HCT116 (cell line): ENCODE measurements at regions not wholly inside any gene's neighbourhood (a gene's known extent, or its start where the extent isn't known, plus 50 kb on each side); places are given as distances from the start of the nearest gene placed in this dataset.

Experiments used
- ATAC-seq: fragments of 200-7000 bp; cut with Tn5 transposase; 2 replicates; pipeline ENCODE4 v1.9.1; 2020; ENCODE audit warnings: mild to moderate bottlenecking, moderate library complexity
- BruUV-seq: library from RNA; stranded (reverse); fragments of 400-500 nt; replicated peaks from 2 replicates; lab custom pipeline; 2021; lab: Mats Ljungman, UMichigan
- CTCF ChIA-PET: fragments of 300-600 bp; sonication (Branson Sonifier 250); formaldehyde crosslinking; loops from one replicate; lab custom pipeline; 2021; ENCODE audit warnings: antibody characterized with exemption; lab: Charles Lee
- POLR2A ChIA-PET: fragments of 300-600, 350-600 bp; sonication (Branson Sonifier 250); formaldehyde crosslinking; loops from one replicate; lab custom pipeline; 2021; ENCODE audit warnings: antibody characterized with exemption; lab: Charles Lee
- RAD21 ChIA-PET, 2 experiments: fragments of 300-600 bp; sonication (Branson Sonifier 250); formaldehyde crosslinking; loops; one replicate each; lab custom pipeline; 2023; ENCODE audit warnings: low total read pairs in 2 of 2; ENCODE audit not compliant: uncharacterized antibody in 2 of 2, unreplicated experiment in 2 of 2, low non-redundant PET in 1 of 2; lab: Charles Lee
- DNase-seq: peaks from one replicate; pipeline ENCODE4 v3.0.0-alpha.2; 2010; ENCODE audit warnings: low read depth, low spot score
- H2AFZ ChIP-seq: fragments of 200-600 bp; shearing (Covaris generic), sonication (generic); 2 replicates; pipeline ENCODE4 v1.6.1; 2017; ENCODE audit warnings: low read depth, mixed run types, mixed read lengths, antibody characterized with exemption, low read length; ENCODE audit not compliant: poor library complexity, severe bottlenecking
- H3K27ac ChIP-seq: 2 replicates; pipeline ENCODE4 v1.5.1; 2012; ENCODE audit warnings: low read depth, low read length
- H3K27me3 ChIP-seq: fragments of 200-600 bp; sonication (generic); 2 replicates; pipeline ENCODE4 v1.6.1; 2016; ENCODE audit warnings: mixed run types, low read length, mixed read lengths; ENCODE audit not compliant: insufficient read depth
- H3K36me3 ChIP-seq, 2 experiments: fragments of 200-500 bp in 1 of 2; fragments of 200-600 bp in 1 of 2; sonication (Bioruptor generic) in 1 of 2; sonication (generic) in 1 of 2; 2 replicates each; pipeline versions ENCODE4 v1.5.1 to v1.6.1; 2014 to 2016; ENCODE audit warnings: low read length in 2 of 2, inconsistent platforms in 1 of 2, mixed read lengths in 1 of 2, mixed run types in 1 of 2; ENCODE audit not compliant: insufficient read depth in 2 of 2, control insufficient read depth in 1 of 2
- H3K4me1 ChIP-seq, 2 experiments: fragments of 200-600 bp in 1 of 2; sonication (generic) in 1 of 2; 2 replicates each; pipeline versions ENCODE4 v1.5.1 to v1.6.1; 2012 to 2017; ENCODE audit warnings: low read length in 2 of 2, inconsistent platforms in 1 of 2, mild to moderate bottlenecking in 1 of 2, mixed read lengths in 1 of 2, mixed run types in 1 of 2, moderate library complexity in 1 of 2; ENCODE audit not compliant: insufficient read depth in 2 of 2, control insufficient read depth in 1 of 2
- H3K4me2 ChIP-seq: fragments of 200-600 bp; sonication (generic); 2 replicates; pipeline ENCODE4 v1.6.1; 2017; ENCODE audit warnings: mixed run types, low read length, mixed read lengths
- H3K4me3 ChIP-seq, 2 experiments: fragments of 200-600 bp in 1 of 2; sonication (generic) in 1 of 2; replicated peaks in 1 of 2; 2 replicates each; pipeline ENCODE4 v1.5.1; 2011 to 2016; ENCODE audit warnings: low read length in 2 of 2, control low read depth in 1 of 2, low read depth in 1 of 2, mild to moderate bottlenecking in 1 of 2, mixed read lengths in 1 of 2, mixed run types in 1 of 2
- H3K79me2 ChIP-seq: fragments of 200-600 bp; sonication (generic); 2 replicates; pipeline ENCODE4 v1.6.1; 2017; ENCODE audit warnings: mild to moderate bottlenecking, mixed run types, low read length, moderate library complexity, mixed read lengths; ENCODE audit not compliant: insufficient read depth
- H3K9ac ChIP-seq: fragments of 200-600 bp; sonication (generic); 2 replicates; pipeline ENCODE4 v1.6.1; 2016; ENCODE audit warnings: low read length, mixed read lengths
- H3K9me2 ChIP-seq: fragments of 200-600 bp; sonication (generic), shearing (Covaris generic); 2 replicates; pipeline ENCODE4 v1.6.1; 2017; ENCODE audit warnings: mixed run types, mild to moderate bottlenecking, moderate library complexity; ENCODE audit not compliant: insufficient read depth
- H3K9me3 ChIP-seq, 2 experiments: fragments of 200-500 bp in 1 of 2; fragments of 200-600 bp in 1 of 2; sonication (Bioruptor generic) in 1 of 2; sonication (generic) in 1 of 2; 2 replicates each; pipeline ENCODE4 v1.6.1; 2014 to 2017; ENCODE audit warnings: low read length in 2 of 2, mixed read lengths in 2 of 2, inconsistent platforms in 1 of 2, low read depth in 1 of 2, mild to moderate bottlenecking in 1 of 2, mixed run types in 1 of 2, moderate library complexity in 1 of 2; ENCODE audit not compliant: control insufficient read depth in 1 of 2, insufficient read depth in 1 of 2
- H4K20me1 ChIP-seq: fragments of 200-600 bp; sonication (generic), shearing (Covaris generic); 2 replicates; pipeline ENCODE4 v1.6.1; 2017; ENCODE audit warnings: mixed run types, mild to moderate bottlenecking, moderate library complexity; ENCODE audit not compliant: insufficient read depth
- CEBPB ChIP-seq: IDR thresholded peaks from 2 replicates; pipeline ENCODE4 v1.6.1; 2012; ENCODE audit warnings: low read depth
- EGR1 ChIP-seq: IDR thresholded peaks from 2 replicates; pipeline ENCODE4 v1.6.1; 2012; ENCODE audit warnings: low read depth
- EZH2phosphoT487 ChIP-seq: fragments of 200-600 bp; IDR thresholded peaks from 2 replicates; pipeline ENCODE4 v1.6.1; 2018; ENCODE audit warnings: antibody characterized with exemption, borderline replicate concordance
- POLR2A ChIP-seq: IDR thresholded peaks from 2 replicates; pipeline ENCODE4 v1.7.0; 2011; ENCODE audit warnings: borderline replicate concordance; ENCODE audit not compliant: insufficient read depth, insufficient read length; ENCODE audit errors: extremely low read depth
- SP1 ChIP-seq: IDR thresholded peaks from 2 replicates; pipeline ENCODE4 v1.6.1; 2012; ENCODE audit warnings: low read depth
- SRF ChIP-seq: IDR thresholded peaks from 2 replicates; pipeline ENCODE4 v1.6.1; 2012; ENCODE audit warnings: low read depth
- ZFX ChIP-seq: fragments of 450-650 bp; IDR thresholded peaks from 2 replicates; pipeline ENCODE4 v1.6.1; 2017
- intact Hi-C: fragments of 100-400 bp; cut with micrococcal nuclease; formaldehyde crosslinking; loops from 2 replicates; pipeline ENCODE4 v1.10.0; 2022
- TF ChIP-seq, protein P1 (sequence below), 3 experiments: fragments of 200-600 bp in 1 of 3; sonication (generic) in 1 of 3; IDR thresholded peaks in 2 of 3; conservative IDR thresholded peaks in 1 of 3; 2 replicates each; pipeline ENCODE4 v1.5.1; 2012 to 2017; ENCODE audit warnings: low read depth in 2 of 3, low read length in 2 of 3, antibody characterized with exemption in 1 of 3, borderline replicate concordance in 1 of 3, control low read depth in 1 of 3, mild to moderate bottlenecking in 1 of 3, mixed read lengths in 1 of 3, mixed run types in 1 of 3, moderate library complexity in 1 of 3; ENCODE audit not compliant: insufficient read depth in 1 of 3

DNA sequence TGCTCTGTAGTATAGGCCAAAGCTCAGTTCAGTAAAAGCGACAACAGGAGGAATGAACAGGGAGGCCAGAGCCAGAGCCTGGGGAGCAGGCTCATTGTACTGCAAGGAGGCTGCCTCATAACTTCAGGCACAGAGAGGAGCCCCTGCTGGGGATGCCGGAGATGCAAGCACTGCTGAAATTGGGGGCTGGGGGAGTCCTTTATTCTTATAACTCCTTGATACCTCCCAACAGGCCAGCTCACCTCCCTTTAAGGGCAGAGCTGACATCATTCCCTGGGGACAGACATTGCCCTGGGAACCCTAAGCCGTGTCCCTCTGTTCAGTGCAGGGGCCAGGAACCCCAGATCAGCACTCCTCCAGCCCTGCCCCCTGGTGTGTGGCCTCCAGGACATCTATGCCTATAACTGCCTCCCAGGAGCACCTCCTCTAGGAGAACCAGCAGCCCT, 83.8 kb upstream of the MRPS22 start:
- no peaks in the 10 kb centered on the region for H3K9me3 ChIP-seq
- ChIA-PET POLR2A (no interaction called here), CTCF (no interaction called here), RAD21 (no interaction called here)
- H3K4me2 ChIP-seq: no peak overlapping the region
- intact Hi-C loops: no loop called here
- no peak overlapping the region for H3K9ac ChIP-seq
- no peaks in the 10 kb centered on the region for H3K36me3 ChIP-seq
- TF ChIP-seq ZFX (no peak), EGR1 (no peak), POLR2A (no peak), EZH2phosphoT487 (no peak), CEBPB (no peak), SRF (no peak), SP1 (no peak)
- TF ChIP-seq, protein P1, sequence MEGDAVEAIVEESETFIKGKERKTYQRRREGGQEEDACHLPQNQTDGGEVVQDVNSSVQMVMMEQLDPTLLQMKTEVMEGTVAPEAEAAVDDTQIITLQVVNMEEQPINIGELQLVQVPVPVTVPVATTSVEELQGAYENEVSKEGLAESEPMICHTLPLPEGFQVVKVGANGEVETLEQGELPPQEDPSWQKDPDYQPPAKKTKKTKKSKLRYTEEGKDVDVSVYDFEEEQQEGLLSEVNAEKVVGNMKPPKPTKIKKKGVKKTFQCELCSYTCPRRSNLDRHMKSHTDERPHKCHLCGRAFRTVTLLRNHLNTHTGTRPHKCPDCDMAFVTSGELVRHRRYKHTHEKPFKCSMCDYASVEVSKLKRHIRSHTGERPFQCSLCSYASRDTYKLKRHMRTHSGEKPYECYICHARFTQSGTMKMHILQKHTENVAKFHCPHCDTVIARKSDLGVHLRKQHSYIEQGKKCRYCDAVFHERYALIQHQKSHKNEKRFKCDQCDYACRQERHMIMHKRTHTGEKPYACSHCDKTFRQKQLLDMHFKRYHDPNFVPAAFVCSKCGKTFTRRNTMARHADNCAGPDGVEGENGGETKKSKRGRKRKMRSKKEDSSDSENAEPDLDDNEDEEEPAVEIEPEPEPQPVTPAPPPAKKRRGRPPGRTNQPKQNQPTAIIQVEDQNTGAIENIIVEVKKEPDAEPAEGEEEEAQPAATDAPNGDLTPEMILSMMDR (IDR thresholded peaks at IDR 0.05 in 2 of 3, conservative IDR thresholded peaks at IDR 0.05 in 1 of 3; ENCODE audit: borderline replicate concordance in 1 of 3, insufficient read depth in 1 of 3, low read depth in 2 of 3, low read length in 2 of 3): no peak
- ATAC-seq (peak; percentile 45), DNase-seq (no peak)
- H3K27ac ChIP-seq: no peak overlapping the region; the same call in 1 of the 2 replicates
- H4K20me1 ChIP-seq: no peaks in the 10 kb centered on the region
- H3K9me2 ChIP-seq: no peaks in the 10 kb centered on the region
- no peaks in the 10 kb centered on the region for H3K27me3 ChIP-seq
- no peaks in the 10 kb centered on the region for H3K79me2 ChIP-seq
- no peak overlapping the region for H3K4me3 ChIP-seq
- H2AFZ ChIP-seq: no peak overlapping the region
- BruUV-seq: no TSS peak
- H3K4me1 ChIP-seq: peaks cover 3 to 8% of the 10 kb centered on the region in 2 experiments; a peak in 2 of 4 replicates
